HCT116 (cell line): ENCODE measurements at regions not wholly inside any gene's neighbourhood (a gene's known extent, or its start where the extent isn't known, plus 50 kb on each side); places are given as distances from the start of the nearest gene placed in this dataset.

Source experiments
- ATAC-seq: fragments of 200-7000 bp; cut with Tn5 transposase; 2 replicates; pipeline ENCODE4 v1.9.1; 2020; ENCODE audit warnings: mild to moderate bottlenecking, moderate library complexity
- BruUV-seq: library from RNA; stranded (reverse); fragments of 400-500 nt; replicated peaks from 2 replicates; lab custom pipeline; 2021; lab: Mats Ljungman, UMichigan
- CTCF ChIA-PET: fragments of 300-600 bp; sonication (Branson Sonifier 250); formaldehyde crosslinking; loops from one replicate; lab custom pipeline; 2021; ENCODE audit warnings: antibody characterized with exemption; lab: Charles Lee
- POLR2A ChIA-PET: fragments of 300-600, 350-600 bp; sonication (Branson Sonifier 250); formaldehyde crosslinking; loops from one replicate; lab custom pipeline; 2021; ENCODE audit warnings: antibody characterized with exemption; lab: Charles Lee
- RAD21 ChIA-PET, 2 experiments: fragments of 300-600 bp; sonication (Branson Sonifier 250); formaldehyde crosslinking; loops; one replicate each; lab custom pipeline; 2023; ENCODE audit warnings: low total read pairs in 2 of 2; ENCODE audit not compliant: uncharacterized antibody in 2 of 2, unreplicated experiment in 2 of 2, low non-redundant PET in 1 of 2; lab: Charles Lee
- DNase-seq: peaks from one replicate; pipeline ENCODE4 v3.0.0-alpha.2; 2010; ENCODE audit warnings: low read depth, low spot score
- H2AFZ ChIP-seq: fragments of 200-600 bp; shearing (Covaris generic), sonication (generic); 2 replicates; pipeline ENCODE4 v1.6.1; 2017; ENCODE audit warnings: low read depth, mixed run types, mixed read lengths, antibody characterized with exemption, low read length; ENCODE audit not compliant: poor library complexity, severe bottlenecking
- H3K27ac ChIP-seq: 2 replicates; pipeline ENCODE4 v1.5.1; 2012; ENCODE audit warnings: low read depth, low read length
- H3K27me3 ChIP-seq: fragments of 200-600 bp; sonication (generic); 2 replicates; pipeline ENCODE4 v1.6.1; 2016; ENCODE audit warnings: mixed run types, low read length, mixed read lengths; ENCODE audit not compliant: insufficient read depth
- H3K36me3 ChIP-seq, 2 experiments: fragments of 200-500 bp in 1 of 2; fragments of 200-600 bp in 1 of 2; sonication (Bioruptor generic) in 1 of 2; sonication (generic) in 1 of 2; 2 replicates each; pipeline versions ENCODE4 v1.5.1 to v1.6.1; 2014 to 2016; ENCODE audit warnings: low read length in 2 of 2, inconsistent platforms in 1 of 2, mixed read lengths in 1 of 2, mixed run types in 1 of 2; ENCODE audit not compliant: insufficient read depth in 2 of 2, control insufficient read depth in 1 of 2
- H3K4me1 ChIP-seq, 2 experiments: fragments of 200-600 bp in 1 of 2; sonication (generic) in 1 of 2; 2 replicates each; pipeline versions ENCODE4 v1.5.1 to v1.6.1; 2012 to 2017; ENCODE audit warnings: low read length in 2 of 2, inconsistent platforms in 1 of 2, mild to moderate bottlenecking in 1 of 2, mixed read lengths in 1 of 2, mixed run types in 1 of 2, moderate library complexity in 1 of 2; ENCODE audit not compliant: insufficient read depth in 2 of 2, control insufficient read depth in 1 of 2
- H3K4me2 ChIP-seq: fragments of 200-600 bp; sonication (generic); 2 replicates; pipeline ENCODE4 v1.6.1; 2017; ENCODE audit warnings: mixed run types, low read length, mixed read lengths
- H3K4me3 ChIP-seq, 2 experiments: fragments of 200-600 bp in 1 of 2; sonication (generic) in 1 of 2; replicated peaks in 1 of 2; 2 replicates each; pipeline ENCODE4 v1.5.1; 2011 to 2016; ENCODE audit warnings: low read length in 2 of 2, control low read depth in 1 of 2, low read depth in 1 of 2, mild to moderate bottlenecking in 1 of 2, mixed read lengths in 1 of 2, mixed run types in 1 of 2
- H3K79me2 ChIP-seq: fragments of 200-600 bp; sonication (generic); 2 replicates; pipeline ENCODE4 v1.6.1; 2017; ENCODE audit warnings: mild to moderate bottlenecking, mixed run types, low read length, moderate library complexity, mixed read lengths; ENCODE audit not compliant: insufficient read depth
- H3K9ac ChIP-seq: fragments of 200-600 bp; sonication (generic); 2 replicates; pipeline ENCODE4 v1.6.1; 2016; ENCODE audit warnings: low read length, mixed read lengths
- H3K9me2 ChIP-seq: fragments of 200-600 bp; sonication (generic), shearing (Covaris generic); 2 replicates; pipeline ENCODE4 v1.6.1; 2017; ENCODE audit warnings: mixed run types, mild to moderate bottlenecking, moderate library complexity; ENCODE audit not compliant: insufficient read depth
- H3K9me3 ChIP-seq, 2 experiments: fragments of 200-500 bp in 1 of 2; fragments of 200-600 bp in 1 of 2; sonication (Bioruptor generic) in 1 of 2; sonication (generic) in 1 of 2; 2 replicates each; pipeline ENCODE4 v1.6.1; 2014 to 2017; ENCODE audit warnings: low read length in 2 of 2, mixed read lengths in 2 of 2, inconsistent platforms in 1 of 2, low read depth in 1 of 2, mild to moderate bottlenecking in 1 of 2, mixed run types in 1 of 2, moderate library complexity in 1 of 2; ENCODE audit not compliant: control insufficient read depth in 1 of 2, insufficient read depth in 1 of 2
- H4K20me1 ChIP-seq: fragments of 200-600 bp; sonication (generic), shearing (Covaris generic); 2 replicates; pipeline ENCODE4 v1.6.1; 2017; ENCODE audit warnings: mixed run types, mild to moderate bottlenecking, moderate library complexity; ENCODE audit not compliant: insufficient read depth
- CEBPB ChIP-seq: IDR thresholded peaks from 2 replicates; pipeline ENCODE4 v1.6.1; 2012; ENCODE audit warnings: low read depth
- EGR1 ChIP-seq: IDR thresholded peaks from 2 replicates; pipeline ENCODE4 v1.6.1; 2012; ENCODE audit warnings: low read depth
- EZH2 ChIP-seq: fragments of 200-600 bp; sonication (generic); IDR thresholded peaks from 2 replicates; pipeline ENCODE4 v1.6.1; 2017; ENCODE audit warnings: antibody characterized with exemption, mixed run types
- EZH2phosphoT487 ChIP-seq: fragments of 200-600 bp; IDR thresholded peaks from 2 replicates; pipeline ENCODE4 v1.6.1; 2018; ENCODE audit warnings: antibody characterized with exemption, borderline replicate concordance
- POLR2A ChIP-seq: IDR thresholded peaks from 2 replicates; pipeline ENCODE4 v1.7.0; 2011; ENCODE audit warnings: borderline replicate concordance; ENCODE audit not compliant: insufficient read depth, insufficient read length; ENCODE audit errors: extremely low read depth
- TCF7L2 ChIP-seq: IDR thresholded peaks from 2 replicates; pipeline ENCODE4 v1.7.0; 2011; ENCODE audit warnings: borderline replicate concordance, inconsistent platforms; ENCODE audit not compliant: insufficient read depth, insufficient read length; ENCODE audit errors: extremely low read depth
- intact Hi-C: fragments of 100-400 bp; cut with micrococcal nuclease; formaldehyde crosslinking; loops from 2 replicates; pipeline ENCODE4 v1.10.0; 2022
- TF ChIP-seq, protein P1 (sequence below): IDR thresholded peaks from 2 replicates; pipeline ENCODE4 v1.6.1; 2012; ENCODE audit warnings: low read depth
- TF ChIP-seq, protein P2 (sequence below): IDR thresholded peaks from 2 replicates; pipeline ENCODE4 v1.6.1; 2011; ENCODE audit warnings: mild to moderate bottlenecking, low read length, moderate library complexity; ENCODE audit not compliant: insufficient replicate concordance; ENCODE audit errors: extremely low read depth
- TF ChIP-seq, protein P3 (sequence below): IDR thresholded peaks from 2 replicates; pipeline ENCODE4 v1.6.1; 2012
- TF ChIP-seq, protein P4 (sequence below), 3 experiments: fragments of 200-600 bp in 1 of 3; sonication (generic) in 1 of 3; IDR thresholded peaks in 2 of 3; conservative IDR thresholded peaks in 1 of 3; 2 replicates each; pipeline ENCODE4 v1.5.1; 2012 to 2017; ENCODE audit warnings: low read depth in 2 of 3, low read length in 2 of 3, antibody characterized with exemption in 1 of 3, borderline replicate concordance in 1 of 3, control low read depth in 1 of 3, mild to moderate bottlenecking in 1 of 3, mixed read lengths in 1 of 3, mixed run types in 1 of 3, moderate library complexity in 1 of 3; ENCODE audit not compliant: insufficient read depth in 1 of 3

DNA sequence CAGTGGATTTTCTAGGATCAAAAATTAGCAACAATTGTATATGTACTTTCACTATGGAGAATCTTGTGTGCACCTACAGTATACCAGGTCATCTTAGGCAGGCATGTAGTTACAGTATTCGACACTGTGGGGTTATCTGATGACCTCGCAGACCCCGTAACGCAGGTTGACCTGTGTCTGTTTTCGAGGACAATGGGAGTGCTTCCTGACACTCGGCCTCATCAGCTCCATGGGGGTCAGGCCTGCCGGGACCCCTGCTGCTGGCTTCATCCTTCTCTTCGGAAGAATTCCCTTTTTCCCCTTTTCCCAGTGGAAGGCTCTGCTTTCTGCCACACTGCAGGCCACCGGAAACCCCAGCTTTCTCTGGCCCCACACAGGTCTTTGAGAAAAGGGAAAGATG is 102.8 kb upstream of the TMEM18 start:
- 0 out of 2 replicates have a peak, but pooled peaks cover 5% of the 10 kb centered on the region for H3K27me3 ChIP-seq
- H3K9me2 ChIP-seq = no peaks in the 10 kb centered on the region
- no peaks in the 10 kb centered on the region for H3K36me3 ChIP-seq
- TF ChIP-seq TCF7L2 (no peak), CEBPB (no peak), EZH2 (no peak), EZH2phosphoT487 (no peak), POLR2A (no peak), EGR1 (no peak)
- TF ChIP-seq, protein P1, sequence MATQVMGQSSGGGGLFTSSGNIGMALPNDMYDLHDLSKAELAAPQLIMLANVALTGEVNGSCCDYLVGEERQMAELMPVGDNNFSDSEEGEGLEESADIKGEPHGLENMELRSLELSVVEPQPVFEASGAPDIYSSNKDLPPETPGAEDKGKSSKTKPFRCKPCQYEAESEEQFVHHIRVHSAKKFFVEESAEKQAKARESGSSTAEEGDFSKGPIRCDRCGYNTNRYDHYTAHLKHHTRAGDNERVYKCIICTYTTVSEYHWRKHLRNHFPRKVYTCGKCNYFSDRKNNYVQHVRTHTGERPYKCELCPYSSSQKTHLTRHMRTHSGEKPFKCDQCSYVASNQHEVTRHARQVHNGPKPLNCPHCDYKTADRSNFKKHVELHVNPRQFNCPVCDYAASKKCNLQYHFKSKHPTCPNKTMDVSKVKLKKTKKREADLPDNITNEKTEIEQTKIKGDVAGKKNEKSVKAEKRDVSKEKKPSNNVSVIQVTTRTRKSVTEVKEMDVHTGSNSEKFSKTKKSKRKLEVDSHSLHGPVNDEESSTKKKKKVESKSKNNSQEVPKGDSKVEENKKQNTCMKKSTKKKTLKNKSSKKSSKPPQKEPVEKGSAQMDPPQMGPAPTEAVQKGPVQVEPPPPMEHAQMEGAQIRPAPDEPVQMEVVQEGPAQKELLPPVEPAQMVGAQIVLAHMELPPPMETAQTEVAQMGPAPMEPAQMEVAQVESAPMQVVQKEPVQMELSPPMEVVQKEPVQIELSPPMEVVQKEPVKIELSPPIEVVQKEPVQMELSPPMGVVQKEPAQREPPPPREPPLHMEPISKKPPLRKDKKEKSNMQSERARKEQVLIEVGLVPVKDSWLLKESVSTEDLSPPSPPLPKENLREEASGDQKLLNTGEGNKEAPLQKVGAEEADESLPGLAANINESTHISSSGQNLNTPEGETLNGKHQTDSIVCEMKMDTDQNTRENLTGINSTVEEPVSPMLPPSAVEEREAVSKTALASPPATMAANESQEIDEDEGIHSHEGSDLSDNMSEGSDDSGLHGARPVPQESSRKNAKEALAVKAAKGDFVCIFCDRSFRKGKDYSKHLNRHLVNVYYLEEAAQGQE = no peak
- TF ChIP-seq, protein P2, sequence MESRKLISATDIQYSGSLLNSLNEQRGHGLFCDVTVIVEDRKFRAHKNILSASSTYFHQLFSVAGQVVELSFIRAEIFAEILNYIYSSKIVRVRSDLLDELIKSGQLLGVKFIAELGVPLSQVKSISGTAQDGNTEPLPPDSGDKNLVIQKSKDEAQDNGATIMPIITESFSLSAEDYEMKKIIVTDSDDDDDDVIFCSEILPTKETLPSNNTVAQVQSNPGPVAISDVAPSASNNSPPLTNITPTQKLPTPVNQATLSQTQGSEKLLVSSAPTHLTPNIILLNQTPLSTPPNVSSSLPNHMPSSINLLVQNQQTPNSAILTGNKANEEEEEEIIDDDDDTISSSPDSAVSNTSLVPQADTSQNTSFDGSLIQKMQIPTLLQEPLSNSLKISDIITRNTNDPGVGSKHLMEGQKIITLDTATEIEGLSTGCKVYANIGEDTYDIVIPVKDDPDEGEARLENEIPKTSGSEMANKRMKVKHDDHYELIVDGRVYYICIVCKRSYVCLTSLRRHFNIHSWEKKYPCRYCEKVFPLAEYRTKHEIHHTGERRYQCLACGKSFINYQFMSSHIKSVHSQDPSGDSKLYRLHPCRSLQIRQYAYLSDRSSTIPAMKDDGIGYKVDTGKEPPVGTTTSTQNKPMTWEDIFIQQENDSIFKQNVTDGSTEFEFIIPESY = no peak
- TF ChIP-seq, protein P3, sequence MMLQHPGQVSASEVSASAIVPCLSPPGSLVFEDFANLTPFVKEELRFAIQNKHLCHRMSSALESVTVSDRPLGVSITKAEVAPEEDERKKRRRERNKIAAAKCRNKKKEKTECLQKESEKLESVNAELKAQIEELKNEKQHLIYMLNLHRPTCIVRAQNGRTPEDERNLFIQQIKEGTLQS = no peak
- TF ChIP-seq, protein P4, sequence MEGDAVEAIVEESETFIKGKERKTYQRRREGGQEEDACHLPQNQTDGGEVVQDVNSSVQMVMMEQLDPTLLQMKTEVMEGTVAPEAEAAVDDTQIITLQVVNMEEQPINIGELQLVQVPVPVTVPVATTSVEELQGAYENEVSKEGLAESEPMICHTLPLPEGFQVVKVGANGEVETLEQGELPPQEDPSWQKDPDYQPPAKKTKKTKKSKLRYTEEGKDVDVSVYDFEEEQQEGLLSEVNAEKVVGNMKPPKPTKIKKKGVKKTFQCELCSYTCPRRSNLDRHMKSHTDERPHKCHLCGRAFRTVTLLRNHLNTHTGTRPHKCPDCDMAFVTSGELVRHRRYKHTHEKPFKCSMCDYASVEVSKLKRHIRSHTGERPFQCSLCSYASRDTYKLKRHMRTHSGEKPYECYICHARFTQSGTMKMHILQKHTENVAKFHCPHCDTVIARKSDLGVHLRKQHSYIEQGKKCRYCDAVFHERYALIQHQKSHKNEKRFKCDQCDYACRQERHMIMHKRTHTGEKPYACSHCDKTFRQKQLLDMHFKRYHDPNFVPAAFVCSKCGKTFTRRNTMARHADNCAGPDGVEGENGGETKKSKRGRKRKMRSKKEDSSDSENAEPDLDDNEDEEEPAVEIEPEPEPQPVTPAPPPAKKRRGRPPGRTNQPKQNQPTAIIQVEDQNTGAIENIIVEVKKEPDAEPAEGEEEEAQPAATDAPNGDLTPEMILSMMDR (IDR thresholded peaks at IDR 0.05 in 2 of 3, conservative IDR thresholded peaks at IDR 0.05 in 1 of 3; ENCODE audit: borderline replicate concordance in 1 of 3, insufficient read depth in 1 of 3, low read depth in 2 of 3, low read length in 2 of 3) = no peak
- intact Hi-C loops = no loop called here
- H2AFZ ChIP-seq = no peak overlapping the region
- H3K9me3 ChIP-seq = no peaks in the 10 kb centered on the region
- ChIA-PET POLR2A (no interaction called here), CTCF (no interaction called here), RAD21 (no interaction called here)
- H3K27ac ChIP-seq = no peak overlapping the region
- ATAC-seq (no peak), DNase-seq (no peak)
- H3K4me3 ChIP-seq = no peak overlapping the region
- no peak overlapping the region for H3K4me2 ChIP-seq
- no peaks in the 10 kb centered on the region for H3K4me1 ChIP-seq
- H3K79me2 ChIP-seq = no peaks in the 10 kb centered on the region
- no peak overlapping the region for H3K9ac ChIP-seq
- BruUV-seq = no TSS peak
- no peaks in the 10 kb centered on the region for H4K20me1 ChIP-seq
